ENCODE measurements at regions not wholly inside any gene's neighbourhood (a gene's known extent, or its start where the extent isn't known, plus 50 kb on each side); places are given as distances from the start of the nearest gene placed in this dataset.
"Not testable (repeated sequence)": the region's sequence is repeated elsewhere in the genome, so short reads cannot be mapped to it uniquely, and the experiment has no call there.

- no peak for DNase-seq
- TF ChIP-seq POLR2A (IDR thresholded peaks at IDR 0.05; ENCODE audit: low read length) (no peak), GATA1 (IDR thresholded peaks at IDR 0.05; ENCODE audit: low read depth, low read length) (no peak)
These were observed 355.9 kb downstream of the PTPRU start for GRCh38 chr1:29592261-29592615.

- DNase-seq: no peak
- TF ChIP-seq GATA1 (IDR thresholded peaks at IDR 0.05; ENCODE audit: low read depth, low read length): no peak
- TF ChIP-seq POLR2A (IDR thresholded peaks at IDR 0.05; ENCODE audit: low read length): no peak
These were observed 355.4 kb downstream of the PTPRU start for GRCh38 chr1:29591601-29592260.

- DNase-seq: no peak
- TF ChIP-seq GATA1 (IDR thresholded peaks at IDR 0.05; ENCODE audit: low read depth, low read length): no peak
- no peak for TF ChIP-seq POLR2A (IDR thresholded peaks at IDR 0.05; ENCODE audit: low read length)
These were observed 354.6 kb downstream of the PTPRU start for GRCh38 chr1:29590583-29591565.

- not testable (repeated sequence) for DNase-seq
These were observed 353.4 kb downstream of the PTPRU start for GRCh38 chr1:29589716-29590115.

GRCh38 chr1:29586991-29587745, 350.8 kb downstream of the PTPRU start:
- DNase-seq: no peak
- no peak for TF ChIP-seq POLR2A (IDR thresholded peaks at IDR 0.05; ENCODE audit: low read length)
- no peak for TF ChIP-seq GATA1 (IDR thresholded peaks at IDR 0.05; ENCODE audit: low read depth, low read length)

- no peak for DNase-seq
These were observed 349.9 kb downstream of the PTPRU start for GRCh38 chr1:29586215-29586614.

GRCh38 chr1:29585656-29586055, 349.3 kb downstream of the PTPRU start:
- TF ChIP-seq GATA1 (IDR thresholded peaks at IDR 0.05; ENCODE audit: low read depth, low read length) (no peak), POLR2A (IDR thresholded peaks at IDR 0.05; ENCODE audit: low read length) (no peak)
- DNase-seq: no peak

More at GRCh38 chr1:29586215-29586614, 349.9 kb downstream of the PTPRU start:
- no peak for TF ChIP-seq POLR2A (IDR thresholded peaks at IDR 0.05; ENCODE audit: low read length)
- no peak for TF ChIP-seq GATA1 (IDR thresholded peaks at IDR 0.05; ENCODE audit: low read depth, low read length)

GRCh38 chr1:29585201-29585600, 348.9 kb downstream of the PTPRU start:
- no peak for DNase-seq
- TF ChIP-seq POLR2A (IDR thresholded peaks at IDR 0.05; ENCODE audit: low read length): no peak
- no peak for TF ChIP-seq GATA1 (IDR thresholded peaks at IDR 0.05; ENCODE audit: low read depth, low read length)

- TF ChIP-seq POLR2A (IDR thresholded peaks at IDR 0.05; ENCODE audit: low read length) (no peak), GATA1 (IDR thresholded peaks at IDR 0.05; ENCODE audit: low read depth, low read length) (no peak)
- no peak for DNase-seq
These were observed 348.5 kb downstream of the PTPRU start for GRCh38 chr1:29584776-29585175.

GRCh38 chr1:29584362-29584761, 348.0 kb downstream of the PTPRU start:
- no peak for TF ChIP-seq POLR2A (IDR thresholded peaks at IDR 0.05; ENCODE audit: low read length)
- no peak for TF ChIP-seq GATA1 (IDR thresholded peaks at IDR 0.05; ENCODE audit: low read depth, low read length)
- no peak for DNase-seq

- no peak for DNase-seq
- TF ChIP-seq POLR2A (IDR thresholded peaks at IDR 0.05; ENCODE audit: low read length): no peak
- TF ChIP-seq GATA1 (IDR thresholded peaks at IDR 0.05; ENCODE audit: low read depth, low read length): no peak
These were observed 347.4 kb downstream of the PTPRU start for GRCh38 chr1:29583727-29584126.

GRCh38 chr1:29581256-29581655, 344.9 kb downstream of the PTPRU start:
- no peak for TF ChIP-seq POLR2A (IDR thresholded peaks at IDR 0.05; ENCODE audit: low read length)
- no peak for TF ChIP-seq GATA1 (IDR thresholded peaks at IDR 0.05; ENCODE audit: low read depth, low read length)
- no peak for DNase-seq

- TF ChIP-seq GATA1 (IDR thresholded peaks at IDR 0.05; ENCODE audit: low read depth, low read length): no peak
- TF ChIP-seq POLR2A (IDR thresholded peaks at IDR 0.05; ENCODE audit: low read length): no peak
- no peak for DNase-seq
These were observed 343.6 kb downstream of the PTPRU start for GRCh38 chr1:29579821-29580425.

- TF ChIP-seq POLR2A (IDR thresholded peaks at IDR 0.05; ENCODE audit: low read length): no peak
- no peak for TF ChIP-seq GATA1 (IDR thresholded peaks at IDR 0.05; ENCODE audit: low read depth, low read length)
- DNase-seq: no peak
These were observed 341.2 kb downstream of the PTPRU start for GRCh38 chr1:29577512-29577911.

Data from erythroblast (primary cell).